HAP-1 (cell line): ENCODE measurements at regions not wholly inside any gene's neighbourhood (a gene's known extent, or its start where the extent isn't known, plus 50 kb on each side); places are given as distances from the start of the nearest gene placed in this dataset.
"Not testable (repeated sequence)": the region's sequence is repeated elsewhere in the genome, so short reads cannot be mapped to it uniquely, and the experiment has no call there.

ENCODE experiments used
- DNase-seq, 2 experiments: peaks; one replicate each; pipeline ENCODE4 v3.0.0-alpha.2; 2016 to 2020; ENCODE audit warnings: low spot score in 2 of 2
- H3K27me3 ChIP-seq: fragments of 250-450 bp; sonication (Bioruptor Pico); 2 replicates; pipeline ENCODE4 v1.5.1; 2020; ENCODE audit warnings: low read depth, mild to moderate bottlenecking, moderate library complexity
- H3K36me3 ChIP-seq: fragments of 250-450 bp; sonication (Bioruptor Pico); replicated peaks from 2 replicates; pipeline ENCODE4 v1.5.1; 2020; ENCODE audit warnings: mild to moderate bottlenecking
- H3K4me1 ChIP-seq: fragments of 250-450 bp; sonication (Bioruptor Pico); 2 replicates; pipeline ENCODE4 v1.5.1; 2020; ENCODE audit warnings: mild to moderate bottlenecking
- H3K4me3 ChIP-seq: fragments of 250-450 bp; sonication (Bioruptor Pico); 2 replicates; pipeline ENCODE4 v1.5.1; 2020; ENCODE audit warnings: mild to moderate bottlenecking, moderate library complexity
- H3K9me3 ChIP-seq: fragments of 250-450 bp; sonication (Bioruptor Pico); 2 replicates; pipeline ENCODE4 v1.5.1; 2020; ENCODE audit warnings: mild to moderate bottlenecking, moderate library complexity
- in situ Hi-C: fragments of 300-500 bp; cut with MboI; formaldehyde crosslinking; loops from 3 replicates; pipeline ENCODE4 v1.14.3; 2020; ENCODE audit warnings: low sequenced_read_pairs, inconsistent platforms, mixed read lengths

DNA sequence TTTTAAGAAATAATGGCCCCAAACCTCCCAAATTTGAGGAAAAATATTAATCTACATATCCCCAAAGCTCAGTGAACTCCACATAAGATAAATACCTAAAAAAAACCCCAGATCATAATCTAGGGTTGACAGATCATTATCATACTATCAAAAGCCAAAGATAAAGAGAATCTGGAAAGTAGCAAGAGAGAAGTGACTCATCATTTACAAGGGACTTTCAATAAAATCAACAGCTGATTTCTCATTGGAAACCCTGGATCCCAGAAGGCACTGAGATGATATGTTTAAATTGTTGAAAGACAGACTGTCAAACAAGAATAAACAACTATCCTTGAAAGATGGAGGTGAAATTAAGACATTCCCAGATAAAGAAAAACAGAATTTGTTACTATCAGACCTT, 199.3 kb downstream of the KCNRG start:
- no peaks in the 10 kb centered on the region for H3K36me3 ChIP-seq
- H3K4me3 ChIP-seq: no peak overlapping the region
- H3K9me3 ChIP-seq: no peaks in the 10 kb centered on the region
- no peak for DNase-seq
- in situ Hi-C loops: no loop called here
- no peaks in the 10 kb centered on the region for H3K4me1 ChIP-seq
- H3K27me3 ChIP-seq: no peaks in the 10 kb centered on the region

GRCh38 chr13:50215399-50215798, 200.2 kb downstream of the KCNRG start:
- Histone ChIP-seq H3K27me3 (no peaks in the 10 kb centered on the region), H3K9me3 (no peaks in the 10 kb centered on the region), H3K36me3 (no peaks in the 10 kb centered on the region), H3K4me3 (no peak overlapping the region), H3K4me1 (no peaks in the 10 kb centered on the region)
- DNase-seq: no peak
- in situ Hi-C loops: no loop called here

DNA sequence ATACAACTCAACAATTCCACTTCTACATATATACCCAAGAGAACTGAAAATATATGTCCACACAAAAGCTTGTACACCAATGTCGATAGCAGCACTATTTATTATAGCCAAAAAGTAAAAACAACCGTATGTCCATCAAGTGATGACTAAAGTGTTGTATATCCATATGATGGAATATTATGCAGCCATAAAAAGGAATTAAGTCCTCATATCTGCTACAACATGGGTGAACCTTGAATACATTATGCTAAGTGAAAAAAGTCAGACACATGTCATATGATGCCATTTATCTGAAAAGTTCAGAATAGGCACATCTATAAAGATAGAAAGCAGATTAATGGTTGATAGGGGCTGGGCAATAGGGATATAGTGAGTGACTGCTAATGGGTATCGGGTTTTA, 204.5 kb downstream of the KCNRG start:
- DNase-seq: no peak
- H3K4me3 ChIP-seq: no peak overlapping the region
- in situ Hi-C loops: no loop called here

GRCh38 chr13:50220938-50221337, 205.7 kb downstream of the KCNRG start:
- Histone ChIP-seq H3K27me3 (no peaks in the 10 kb centered on the region), H3K4me3 (no peak overlapping the region), H3K36me3 (no peaks in the 10 kb centered on the region), H3K4me1 (peaks cover 3% of the 10 kb centered on the region; the same call in 1 of the 2 replicates), H3K9me3 (no peaks in the 10 kb centered on the region)
- in situ Hi-C loops: no loop called here
- DNase-seq: no peak

More for the DNA sequence above, 204.5 kb downstream of the KCNRG start:
- no peaks in the 10 kb centered on the region for H3K4me1 ChIP-seq
- H3K27me3 ChIP-seq: no peaks in the 10 kb centered on the region
- H3K36me3 ChIP-seq: no peaks in the 10 kb centered on the region
- no peaks in the 10 kb centered on the region for H3K9me3 ChIP-seq

DNA sequence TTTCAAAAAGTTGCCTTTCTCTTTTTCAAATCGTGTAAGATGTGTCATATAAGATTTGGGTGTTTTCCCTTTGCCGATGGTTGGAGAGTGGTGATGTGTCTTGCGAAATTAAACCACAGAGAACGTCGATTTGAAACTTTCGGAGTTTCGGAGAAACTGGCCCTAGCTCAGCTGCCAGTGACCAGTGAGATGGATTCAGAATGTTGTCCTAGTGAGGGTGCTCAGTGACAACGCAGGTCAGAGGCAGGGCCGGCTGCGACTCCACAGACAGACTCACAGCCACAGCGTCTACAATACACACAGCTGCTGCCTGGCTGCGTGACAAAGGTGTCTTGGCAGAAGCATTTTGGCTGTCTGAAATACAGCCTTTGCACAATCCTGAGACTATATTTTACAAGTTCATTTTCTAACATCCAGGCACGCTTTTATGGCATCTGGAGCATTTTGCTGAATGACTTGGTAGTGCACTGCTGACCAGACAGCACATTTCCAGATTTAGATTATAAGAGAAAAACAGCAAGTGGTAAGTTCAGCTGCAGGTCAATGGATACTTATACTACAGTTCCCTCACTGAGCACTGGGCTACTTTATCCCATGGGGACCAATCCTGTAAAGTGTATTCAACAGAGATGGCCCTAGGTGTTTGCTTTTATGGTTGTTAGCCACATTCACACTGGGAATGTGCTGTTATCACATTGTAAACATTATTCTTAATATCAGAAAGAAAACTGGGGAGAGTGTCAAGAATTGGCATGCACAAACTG, 207.5 kb downstream of the KCNRG start:
- Histone ChIP-seq H3K4me1 (peaks cover 9% of the 10 kb centered on the region; the same call in 1 of the 2 replicates), H3K4me3 (no peak overlapping the region), H3K36me3 (no peaks in the 10 kb centered on the region), H3K9me3 (no peaks in the 10 kb centered on the region), H3K27me3 (no peaks in the 10 kb centered on the region)
- no peak for DNase-seq
- in situ Hi-C loops: no loop called here

DNA sequence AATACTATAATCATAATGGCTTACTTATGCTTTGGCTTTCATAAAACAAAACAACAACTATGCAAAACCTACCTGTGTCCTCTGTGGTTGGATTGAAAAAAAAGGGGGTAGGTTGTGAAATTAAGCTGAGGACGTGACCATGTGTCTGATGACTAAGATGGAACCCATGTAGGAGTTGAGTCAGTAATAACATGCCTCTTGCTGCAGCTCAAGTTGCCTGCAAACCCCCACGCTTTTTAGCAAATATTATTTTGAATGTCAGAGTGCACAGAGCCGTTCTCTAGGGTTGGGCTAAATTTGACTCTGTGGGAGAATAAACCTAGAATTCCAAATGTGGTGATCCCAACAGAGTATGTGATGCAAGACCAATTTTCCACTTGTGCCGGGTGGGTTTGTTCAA, 209.3 kb downstream of the KCNRG start:
- Histone ChIP-seq H3K4me3 (no peak overlapping the region), H3K9me3 (no peaks in the 10 kb centered on the region), H3K4me1 (peaks cover 9% of the 10 kb centered on the region; the same call in 1 of the 2 replicates), H3K36me3 (no peaks in the 10 kb centered on the region), H3K27me3 (no peaks in the 10 kb centered on the region)
- in situ Hi-C loops: no loop called here
- DNase-seq: no peak

GRCh38 chr13:50225193-50226155, 210.2 kb downstream of the KCNRG start:
- peaks cover 9% of the 10 kb centered on the region; the same call in 1 of the 2 replicates for H3K4me1 ChIP-seq
- in situ Hi-C loops: no loop called here
- no peaks in the 10 kb centered on the region for H3K27me3 ChIP-seq
- no peak overlapping the region for H3K4me3 ChIP-seq
- DNase-seq: peak in 1 of 2 experiments; percentile 93
- no peaks in the 10 kb centered on the region for H3K9me3 ChIP-seq
- no peaks in the 10 kb centered on the region for H3K36me3 ChIP-seq

- in situ Hi-C loops: no loop called here
- DNase-seq: no peak
Measured at GRCh38 chr13:50226515-50227155, 211.4 kb downstream of the KCNRG start.

GRCh38 chr13:50227361-50227760, 212.1 kb downstream of the KCNRG start:
- Histone ChIP-seq H3K27me3 (no peaks in the 10 kb centered on the region), H3K9me3 (no peaks in the 10 kb centered on the region), H3K4me1 (peaks cover 9% of the 10 kb centered on the region; the same call in 1 of the 2 replicates), H3K36me3 (no peaks in the 10 kb centered on the region), H3K4me3 (no peak overlapping the region)
- DNase-seq: no peak
- in situ Hi-C loops: no loop called here

More at GRCh38 chr13:50226515-50227155, 211.4 kb downstream of the KCNRG start:
- Histone ChIP-seq H3K9me3 (no peaks in the 10 kb centered on the region), H3K4me1 (peaks cover 9% of the 10 kb centered on the region; the same call in 1 of the 2 replicates), H3K27me3 (no peaks in the 10 kb centered on the region), H3K4me3 (no peak overlapping the region), H3K36me3 (no peaks in the 10 kb centered on the region)

DNA sequence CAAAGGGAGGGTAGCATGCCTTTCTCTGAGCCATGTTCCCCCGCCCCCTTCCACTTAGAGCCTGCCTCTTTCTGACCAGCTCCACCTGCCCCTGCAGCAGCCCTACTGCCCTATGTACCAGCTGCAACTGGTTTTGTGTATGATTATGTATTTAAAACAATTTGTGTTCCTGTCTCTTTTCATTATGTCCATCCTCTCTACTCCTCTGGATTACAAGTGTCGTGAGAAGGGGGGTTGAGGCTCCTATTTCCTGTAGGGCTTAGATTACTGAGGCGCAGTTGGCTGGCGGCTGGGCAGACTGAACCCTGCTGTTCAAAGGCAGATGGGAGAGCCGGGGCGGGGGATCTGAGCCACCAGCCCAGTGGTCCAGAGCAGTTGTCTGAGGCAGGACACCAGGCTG, 213.3 kb downstream of the KCNRG start:
- H3K27me3 ChIP-seq: no peaks in the 10 kb centered on the region
- H3K9me3 ChIP-seq: no peaks in the 10 kb centered on the region
- no peak for DNase-seq
- in situ Hi-C loops: no loop called here
- H3K4me1 ChIP-seq: peaks cover 9% of the 10 kb centered on the region; the same call in 1 of the 2 replicates
- no peak overlapping the region for H3K4me3 ChIP-seq
- no peaks in the 10 kb centered on the region for H3K36me3 ChIP-seq

DNA sequence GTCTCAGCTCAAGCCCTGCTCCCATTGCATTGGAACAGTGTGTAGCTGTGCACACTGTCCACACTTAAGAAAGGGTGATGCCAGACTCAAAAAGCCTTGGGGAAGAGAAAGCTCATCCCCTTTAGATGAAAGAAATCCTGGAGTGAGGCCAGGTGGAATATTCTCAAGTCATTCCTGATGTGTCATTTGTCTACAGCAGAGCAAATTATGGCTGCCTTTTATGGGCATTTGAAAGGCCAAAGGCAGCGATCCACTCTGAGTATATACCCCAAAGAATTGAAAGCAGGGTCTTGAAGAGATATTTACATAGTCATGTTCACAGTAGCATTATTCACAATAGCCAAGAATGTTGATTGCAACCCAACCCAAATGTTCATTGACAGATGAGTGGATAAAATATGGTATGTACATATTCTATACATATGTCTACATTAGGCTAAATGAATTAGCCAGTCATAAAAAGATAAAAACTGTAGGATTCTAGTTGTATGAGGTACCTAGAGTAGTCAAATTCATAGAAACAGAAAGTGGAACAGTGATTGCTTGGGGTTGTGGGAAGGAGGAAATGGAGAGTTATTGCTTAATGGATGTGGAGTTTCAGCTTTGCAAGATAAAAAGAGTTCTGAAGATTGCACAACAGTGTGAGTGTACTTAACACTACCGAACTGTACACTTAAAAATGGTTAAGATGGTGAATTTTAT, 214.9 kb downstream of the KCNRG start:
- Histone ChIP-seq H3K4me3 (no peak overlapping the region), H3K36me3 (no peaks in the 10 kb centered on the region), H3K27me3 (no peaks in the 10 kb centered on the region), H3K9me3 (no peaks in the 10 kb centered on the region), H3K4me1 (peaks cover 9% of the 10 kb centered on the region; the same call in 1 of the 2 replicates)
- in situ Hi-C loops: no loop called here
- no peak for DNase-seq

- no peaks in the 10 kb centered on the region for H3K9me3 ChIP-seq
- no peaks in the 10 kb centered on the region for H3K36me3 ChIP-seq
- no peak for DNase-seq
- H3K4me1 ChIP-seq: peaks cover 7% of the 10 kb centered on the region; the same call in 1 of the 2 replicates
- no peaks in the 10 kb centered on the region for H3K27me3 ChIP-seq
- no peak overlapping the region for H3K4me3 ChIP-seq
- in situ Hi-C loops: no loop called here
Measured at GRCh38 chr13:50230662-50230978, 215.4 kb downstream of the KCNRG start.

DNA sequence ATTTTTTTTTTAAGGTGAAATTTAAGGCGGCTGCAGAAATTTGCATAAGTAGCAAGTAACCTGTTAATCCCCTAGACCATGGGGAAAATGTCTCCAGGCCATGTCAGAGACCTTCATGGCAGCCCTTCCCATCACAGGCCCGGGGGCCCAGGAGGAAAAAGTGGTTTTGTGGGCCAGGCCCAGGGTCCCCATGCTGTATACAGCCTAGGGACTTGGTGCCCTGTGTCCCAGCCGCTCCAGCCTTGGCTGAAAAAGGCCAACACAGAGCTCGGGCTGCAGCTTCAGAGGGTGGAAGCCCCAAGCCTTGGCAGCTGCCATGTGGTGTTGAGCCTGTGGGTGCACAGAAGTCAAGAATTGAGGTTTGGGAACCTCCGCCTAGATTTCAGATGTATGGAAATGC, 218.3 kb downstream of the KCNRG start:
- H3K27me3 ChIP-seq, in situ Hi-C loops, H3K4me1 ChIP-seq, H3K4me3 ChIP-seq, H3K36me3 ChIP-seq, DNase-seq, H3K9me3 ChIP-seq: not testable (repeated sequence)
